ENCODE measurements at regions not wholly inside any gene's neighbourhood (a gene's known extent, or its start where the extent isn't known, plus 50 kb on each side); places are given as distances from the start of the nearest gene placed in this dataset.

DNA sequence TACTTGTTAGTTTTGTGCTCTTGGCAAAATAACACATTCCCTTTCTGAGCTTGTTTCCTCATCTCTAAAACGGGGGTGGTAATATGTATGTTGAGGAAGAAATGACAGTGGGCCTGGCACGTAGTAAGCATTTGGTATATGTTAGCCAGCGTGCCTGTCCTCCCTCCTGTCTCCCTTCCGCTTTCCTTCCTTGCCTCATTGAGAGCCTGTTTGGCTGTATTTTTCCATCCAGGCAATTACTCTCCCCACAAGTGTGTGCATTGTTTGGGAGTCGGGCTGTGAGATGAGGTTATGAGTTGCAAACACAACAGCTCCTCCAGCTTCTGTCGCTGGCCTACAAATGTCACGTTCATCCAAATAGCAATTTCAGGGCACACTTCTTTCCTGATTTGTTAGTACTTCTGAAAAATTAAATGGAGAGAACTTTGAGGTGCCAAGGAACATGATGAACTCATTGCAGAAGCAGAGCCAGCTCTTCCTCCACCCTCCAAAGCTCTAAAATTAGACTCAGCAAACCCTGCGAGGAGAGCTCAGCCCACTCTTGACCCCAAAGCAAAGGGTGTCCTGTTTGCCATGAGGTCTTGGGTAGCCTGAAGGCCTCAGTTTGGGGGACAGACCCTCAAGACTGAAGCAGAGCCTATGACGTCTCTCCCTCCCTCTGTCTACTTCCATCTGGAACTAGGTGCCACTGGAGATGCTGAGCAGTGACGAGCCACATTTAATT, 50.7 kb upstream of the TOX2 start:
- no peak for DNase-seq

DNA sequence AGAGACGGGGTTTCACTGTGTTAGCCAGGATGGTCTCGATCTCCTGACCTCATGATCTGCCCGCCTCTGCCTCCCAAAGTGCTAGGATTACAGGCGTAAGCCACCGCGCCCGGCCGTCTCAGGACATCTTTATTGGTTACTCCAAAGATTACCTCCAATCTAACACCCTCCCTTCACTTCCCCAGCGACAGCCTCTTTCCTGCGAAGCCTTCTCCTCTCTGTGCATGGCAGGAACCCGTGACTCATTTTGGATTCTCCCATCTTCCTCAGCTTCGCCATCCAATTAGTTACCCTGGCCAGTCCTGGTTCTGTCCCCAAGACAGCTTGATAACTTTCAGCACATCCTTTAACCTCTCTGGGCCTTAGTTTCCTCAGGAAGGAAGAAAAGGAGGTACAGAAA, 51.3 kb upstream of the TOX2 start:
- DNase-seq: no peak

DNA sequence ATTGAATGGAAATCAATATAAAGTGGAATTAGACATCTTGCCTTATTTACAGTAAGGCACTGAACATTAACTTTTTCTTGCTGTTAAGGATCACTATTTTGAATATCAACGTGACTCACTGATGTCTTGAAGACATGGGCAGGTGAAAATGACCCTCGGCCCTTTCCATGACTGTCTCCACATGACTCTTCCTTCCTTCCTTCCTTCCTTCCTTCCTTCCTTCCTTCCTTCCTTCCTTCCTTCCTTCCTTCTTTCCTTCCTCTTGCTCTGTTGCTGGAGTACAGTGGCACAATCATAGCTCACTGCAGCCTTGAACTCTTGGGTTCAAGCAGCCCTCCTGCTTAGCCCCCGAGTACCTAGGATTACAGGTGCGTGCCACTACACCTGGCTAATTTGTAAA, 52.2 kb upstream of the TOX2 start:
- no peak for DNase-seq

DNA sequence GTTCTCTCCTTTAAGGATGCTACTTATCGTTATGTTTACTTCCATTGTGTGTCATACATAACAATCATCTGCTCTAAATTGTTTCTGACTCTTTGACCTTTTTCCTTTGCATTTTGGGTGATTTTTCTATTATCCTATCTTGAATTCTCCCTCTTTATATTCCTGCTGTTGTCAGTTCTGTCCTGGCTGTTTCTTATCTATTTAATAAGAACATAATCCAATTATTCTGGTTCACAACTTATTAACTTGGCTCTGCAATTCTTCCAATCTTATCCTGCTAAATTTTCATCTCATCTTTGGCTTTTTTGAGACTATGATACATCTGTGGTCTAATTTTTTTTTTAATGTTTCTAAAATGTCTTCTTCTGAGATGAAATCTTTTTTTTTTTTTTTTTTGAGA, 54.7 kb upstream of the TOX2 start:
- no peak for DNase-seq

DNA sequence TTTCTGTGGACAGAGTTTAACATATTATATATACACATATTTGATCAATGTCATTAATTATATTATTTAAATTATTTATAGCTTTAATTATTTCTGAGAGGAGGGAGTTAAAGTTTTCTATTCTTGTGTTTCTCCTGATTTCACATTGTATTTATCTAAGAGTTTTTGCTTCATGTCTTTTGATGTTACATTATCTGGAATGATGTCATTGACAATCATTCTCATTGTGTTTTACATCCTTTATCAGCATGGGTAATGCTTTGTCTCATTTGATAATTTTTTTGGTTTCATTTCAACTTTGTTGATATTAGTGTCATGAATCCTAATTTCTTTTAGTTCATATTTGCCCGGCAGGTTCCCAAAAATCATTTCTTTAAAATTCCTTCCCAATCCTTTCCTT, 56.7 kb upstream of the TOX2 start:
- DNase-seq: no peak

- DNase-seq: no peak
These were observed 57.5 kb upstream of the TOX2 start for GRCh38 chr20:43857127-43857526.

- no peak for DNase-seq
These were observed 58.8 kb upstream of the TOX2 start for GRCh38 chr20:43855803-43856202.

DNA sequence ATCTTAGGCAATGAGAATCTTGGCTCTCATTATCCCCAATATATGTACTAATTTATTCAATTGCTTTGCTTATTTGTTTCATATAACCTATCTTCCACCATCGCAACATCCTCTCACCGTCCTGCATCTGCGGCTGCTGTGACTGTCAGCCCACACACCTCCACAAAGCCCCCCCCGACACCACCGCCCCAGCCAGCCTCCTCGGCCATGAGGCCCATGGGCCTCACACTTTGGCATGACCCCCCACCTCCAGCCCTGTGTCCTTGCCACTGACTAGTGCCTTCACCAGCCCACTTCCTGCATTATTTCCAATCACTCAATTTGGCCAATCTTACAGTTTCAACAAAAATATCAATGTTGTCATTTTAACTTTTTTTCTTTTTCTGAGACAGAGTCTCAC, 60.7 kb upstream of the TOX2 start:
- no peak for DNase-seq

- DNase-seq: no peak
These were observed 61.4 kb upstream of the TOX2 start for GRCh38 chr20:43853174-43853803.

DNA sequence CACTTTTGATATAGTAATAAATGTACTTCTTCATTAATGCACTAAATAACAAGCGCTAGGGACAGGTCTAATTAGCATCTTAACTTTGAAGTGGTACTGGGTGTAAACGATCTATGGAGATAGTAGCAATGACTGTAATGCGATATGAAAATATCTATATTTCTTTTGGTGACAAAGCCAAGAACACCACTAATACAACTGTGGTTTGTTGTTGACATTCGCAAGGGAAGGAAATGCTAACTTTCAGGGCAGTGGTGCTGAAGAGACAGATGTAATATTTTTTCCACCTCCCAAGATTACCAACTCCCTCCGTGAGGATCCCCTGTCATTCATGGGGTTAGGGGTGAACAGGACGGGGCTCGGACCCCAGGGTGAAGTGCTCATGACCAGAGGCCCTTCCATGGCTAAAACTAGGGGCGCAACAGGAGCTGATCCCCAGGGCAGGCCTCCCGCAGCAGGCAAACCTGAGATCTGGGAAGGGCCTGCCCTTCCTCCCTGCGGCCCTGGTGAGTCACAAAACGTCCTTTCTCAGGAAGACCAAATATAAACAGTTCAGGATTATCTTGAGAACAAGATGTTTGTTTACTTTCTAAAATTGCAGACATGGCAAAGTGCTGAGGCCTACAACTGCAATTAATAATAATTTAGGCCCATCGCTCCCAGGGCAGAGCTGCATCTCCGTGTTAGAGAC, 65.0 kb upstream of the TOX2 start:
- no peak for DNase-seq

- DNase-seq: no peak
These were observed 68.1 kb upstream of the TOX2 start for GRCh38 chr20:43846516-43846905.

- no peak for DNase-seq
These were observed 69.7 kb upstream of the TOX2 start for GRCh38 chr20:43844778-43845614.

DNA sequence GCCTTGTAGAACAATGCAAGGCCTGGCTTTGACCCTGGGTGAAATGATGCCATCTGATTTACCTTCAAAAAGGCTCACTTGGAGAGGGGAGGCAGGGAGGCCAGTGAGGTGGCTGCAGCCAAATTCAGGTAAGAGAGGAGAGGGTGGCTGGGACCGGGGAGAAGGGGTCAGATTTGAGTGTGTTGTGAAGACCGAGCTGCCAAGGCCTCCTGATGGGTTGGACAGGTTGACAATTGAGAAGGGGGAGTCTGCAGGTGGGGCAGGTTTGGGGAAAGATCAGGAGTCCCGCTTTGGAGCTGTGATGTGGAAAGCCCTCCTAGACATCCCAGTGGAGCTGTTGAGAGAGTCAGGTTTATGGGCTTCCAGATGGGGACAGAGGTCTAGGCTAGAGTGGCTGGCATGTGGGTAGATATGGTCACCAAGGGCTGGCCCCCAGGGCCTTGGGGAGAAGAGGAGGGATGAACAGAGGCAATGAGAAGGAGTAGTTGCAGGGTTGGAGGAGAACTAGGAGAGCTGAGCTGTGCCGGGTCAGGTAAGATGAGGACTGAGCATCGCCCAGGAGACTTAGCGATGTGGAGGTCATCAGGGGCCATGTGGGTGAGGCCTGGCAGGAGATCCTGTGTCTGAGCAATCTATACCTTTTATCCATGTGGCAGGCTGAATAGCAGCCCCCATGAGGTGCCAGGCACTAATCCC, 70.5 kb upstream of the TOX2 start:
- DNase-seq: no peak

DNA sequence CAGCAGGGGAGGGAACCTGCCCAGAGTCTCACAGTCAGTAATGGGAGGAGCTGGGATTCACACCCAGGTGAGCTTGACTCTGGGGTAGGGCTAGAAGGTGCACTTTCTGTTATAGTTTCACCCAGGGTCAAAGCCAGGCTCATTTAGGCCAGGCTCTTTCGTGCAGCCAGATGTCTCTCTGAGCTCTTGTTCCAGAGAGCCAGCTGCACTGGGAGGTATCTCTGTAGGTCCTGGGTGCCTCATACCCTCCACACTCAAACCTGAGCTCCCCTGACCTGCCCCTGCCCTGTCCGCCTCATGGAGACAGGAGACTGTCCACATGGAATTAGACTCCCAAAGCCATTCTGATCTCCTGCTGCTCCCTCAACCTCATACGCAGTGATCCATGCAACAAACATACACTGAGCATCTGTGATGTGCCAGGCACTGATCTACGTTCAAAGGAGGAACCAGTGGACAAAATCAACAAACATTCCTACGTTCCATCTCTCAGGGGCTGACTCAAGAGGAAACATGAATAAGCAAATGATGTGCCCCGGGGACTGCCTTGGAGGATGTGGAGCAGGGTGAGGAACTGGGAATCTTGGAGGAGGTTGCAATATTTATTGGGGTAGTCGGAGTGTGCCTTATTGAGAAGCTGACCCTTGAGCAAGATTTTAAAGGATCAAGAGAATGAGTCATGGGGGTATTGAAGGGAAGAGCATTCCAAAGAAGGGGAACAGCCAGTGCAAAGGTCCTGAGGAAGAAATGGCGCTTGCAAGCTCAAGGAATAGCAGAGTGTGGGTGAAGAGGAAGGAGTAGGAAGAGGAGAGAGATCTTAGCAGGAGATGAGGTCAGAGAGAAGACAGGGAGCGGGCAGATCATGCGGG, 71.3 kb upstream of the TOX2 start:
- DNase-seq: no peak

GRCh38 chr20:43842126-43843020, 72.3 kb upstream of the TOX2 start:
- DNase-seq: no peak

GRCh38 chr20:43840382-43841070, 74.1 kb upstream of the TOX2 start:
- DNase-seq: peak; percentile 79

GRCh38 chr20:43839793-43840199, 74.9 kb upstream of the TOX2 start:
- DNase-seq: no peak

GRCh38 chr20:43838703-43839060, 76.0 kb upstream of the TOX2 start:
- no peak for DNase-seq

DNA sequence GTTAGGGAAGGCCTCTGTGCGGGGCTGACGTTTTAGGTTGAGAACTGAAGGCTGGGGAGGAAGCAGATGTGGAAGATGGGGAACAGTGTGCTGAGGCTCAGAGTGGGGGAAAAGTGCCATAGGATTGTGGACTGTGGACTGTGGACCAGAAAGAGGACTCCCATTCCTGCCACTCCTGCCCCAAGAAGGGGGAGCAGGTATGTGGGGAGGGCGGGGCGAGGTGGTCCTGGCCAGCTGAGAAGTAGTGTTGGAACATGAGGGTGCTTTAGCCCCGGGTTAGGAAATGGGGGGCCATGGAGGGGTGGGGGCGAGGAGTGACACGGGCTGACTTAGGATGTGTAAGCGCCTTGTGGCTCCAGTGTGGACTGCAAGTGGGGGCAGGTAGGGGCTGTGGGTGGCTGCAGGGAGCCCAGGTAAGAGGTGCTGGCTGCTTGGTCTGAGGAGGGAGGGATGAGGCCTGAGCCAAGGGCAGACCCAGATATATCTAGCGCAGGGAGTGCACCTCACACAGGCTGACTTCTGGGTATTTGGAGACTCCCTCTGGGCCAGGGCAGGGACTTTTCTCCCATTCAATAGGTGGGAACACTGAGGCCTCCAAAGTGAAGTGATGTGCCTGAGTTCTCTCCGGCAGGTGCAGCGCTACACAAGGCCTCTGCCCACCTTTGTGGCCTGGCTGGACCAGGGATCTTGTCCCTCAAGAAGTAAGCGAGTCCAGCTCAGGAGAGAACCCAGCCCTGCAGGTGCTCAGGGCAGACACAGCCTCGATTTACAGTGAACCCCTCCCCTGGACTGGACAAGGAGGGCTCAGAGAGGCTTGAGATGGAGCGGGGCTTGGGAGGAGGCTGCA, 76.6 kb upstream of the TOX2 start:
- DNase-seq: no peak

All from 8988T (cell line).